ENCODE measurements at regions not wholly inside any gene's neighbourhood (a gene's known extent, or its start where the extent isn't known, plus 50 kb on each side); places are given as distances from the start of the nearest gene placed in this dataset.

DNA sequence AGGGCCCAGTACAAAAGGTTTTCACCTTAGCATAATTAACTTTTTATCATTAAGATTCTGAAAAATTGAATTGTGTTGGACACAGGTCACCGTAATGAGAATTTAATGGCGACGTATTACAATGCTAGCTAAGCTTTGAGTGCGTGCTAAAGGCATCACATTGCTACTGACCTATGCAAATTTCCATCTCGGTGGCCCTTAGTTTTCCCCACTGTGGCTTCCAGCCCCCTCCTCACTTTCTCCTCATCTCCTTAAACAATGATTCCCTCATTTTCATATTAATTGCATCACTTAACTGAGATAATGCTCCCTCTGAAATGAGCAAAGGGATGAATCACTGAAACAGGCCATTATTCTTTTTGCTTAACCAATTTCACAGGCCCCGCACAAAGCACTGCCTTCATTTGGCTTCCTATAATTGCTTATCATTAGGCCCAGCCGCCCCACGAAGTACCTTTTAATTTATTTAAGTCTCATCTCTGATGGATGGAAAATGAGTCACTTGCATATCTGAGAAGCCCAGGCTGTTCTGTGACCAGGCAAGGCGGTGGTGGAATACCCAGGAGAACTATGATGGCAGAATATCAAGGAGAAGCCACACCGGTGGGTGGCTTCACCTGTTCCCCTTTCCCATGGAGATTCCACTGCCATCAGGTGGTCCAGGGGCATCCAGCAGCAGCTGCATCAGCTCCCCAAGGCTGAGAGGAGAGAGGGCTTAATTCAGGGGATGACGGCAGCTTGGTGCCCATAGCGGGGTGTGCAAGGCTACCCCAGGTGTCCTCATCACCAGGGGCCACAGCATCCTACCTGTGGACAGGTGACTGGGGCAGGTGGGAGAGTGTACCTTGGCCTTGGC is 223.8 kb upstream of the BOD1L1 start:
- peak; percentile 15 for DNase-seq (ENCODE audit: low spot score)

DNA sequence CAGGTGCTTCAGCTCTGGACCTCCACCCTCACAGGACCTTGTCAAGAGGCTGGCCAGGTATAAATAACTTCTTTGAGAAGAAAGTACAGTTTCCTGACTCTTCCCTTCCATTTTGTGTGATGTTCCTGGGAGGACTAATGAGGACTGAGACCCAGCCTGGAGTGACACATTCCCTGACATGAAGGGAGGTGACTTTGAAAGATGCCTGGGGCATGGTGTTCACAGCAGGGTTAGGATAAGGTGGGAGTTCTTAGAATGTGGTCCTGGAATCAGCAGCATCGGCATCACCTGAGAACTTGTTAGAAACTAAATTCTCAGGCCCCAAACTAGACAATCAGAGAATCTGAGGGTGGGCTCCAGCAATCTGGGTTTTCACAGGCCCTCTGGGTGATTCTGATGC is 224.9 kb upstream of the BOD1L1 start:
- no peak for DNase-seq (ENCODE audit: low spot score)

DNA sequence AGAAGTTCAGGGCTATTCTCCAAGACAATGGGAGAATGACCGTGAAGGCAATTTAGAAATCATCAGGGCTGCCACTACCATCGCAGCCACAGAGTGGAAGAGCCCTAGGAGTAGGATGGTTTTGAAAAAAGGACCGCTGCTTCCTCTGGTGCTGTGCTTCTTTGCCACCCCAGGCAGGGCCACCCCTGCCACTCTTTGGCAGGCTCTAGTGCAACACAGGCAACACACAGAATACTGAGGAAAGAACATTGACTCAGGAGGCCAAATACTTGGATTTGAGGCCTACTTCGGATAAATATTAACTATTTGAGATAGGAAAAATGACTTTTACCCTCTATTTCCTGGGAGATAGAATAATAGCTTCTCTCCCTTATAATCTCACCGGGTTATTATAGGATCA is 228.9 kb upstream of the BOD1L1 start:
- no peak for DNase-seq (ENCODE audit: low spot score)

DNA sequence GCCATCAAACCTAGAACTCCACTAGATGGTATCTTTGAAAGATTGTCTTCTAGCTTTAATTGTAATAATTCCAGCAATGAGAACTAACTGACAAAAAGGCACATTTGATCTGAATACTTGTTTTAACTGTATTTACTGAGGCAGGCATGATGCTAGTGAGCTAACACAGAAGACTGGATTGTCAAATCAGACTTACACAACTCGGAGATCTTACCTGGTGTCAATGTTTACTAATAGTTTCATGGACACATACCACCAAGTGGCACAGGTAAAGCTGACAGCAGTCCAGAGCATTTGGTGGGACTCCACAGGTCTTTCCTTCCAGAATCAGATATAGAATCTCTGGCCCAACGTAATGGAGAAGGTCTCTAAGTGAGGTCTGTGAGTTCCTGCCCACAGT is 229.9 kb upstream of the BOD1L1 start:
- no peak for DNase-seq (ENCODE audit: low spot score)

DNA sequence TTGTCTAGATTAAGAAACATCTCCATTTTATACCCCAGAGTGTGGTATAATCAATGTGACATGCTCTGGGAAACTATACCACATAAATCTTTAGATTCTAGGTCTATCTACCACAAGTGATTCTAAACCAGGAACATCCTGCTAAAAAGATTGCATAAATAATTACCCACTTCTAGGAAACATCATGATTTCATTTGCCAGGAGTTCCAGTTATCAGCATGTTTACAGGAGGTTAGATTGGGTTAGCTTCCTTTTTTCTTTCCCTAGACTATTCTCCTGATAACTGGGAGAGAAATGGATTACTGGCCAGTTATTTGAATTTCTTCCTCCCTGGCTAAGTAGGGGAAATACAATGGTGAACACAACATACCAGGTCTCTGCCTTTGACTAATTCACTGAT is 230.3 kb upstream of the BOD1L1 start:
- no peak for DNase-seq (ENCODE audit: low spot score)

DNA sequence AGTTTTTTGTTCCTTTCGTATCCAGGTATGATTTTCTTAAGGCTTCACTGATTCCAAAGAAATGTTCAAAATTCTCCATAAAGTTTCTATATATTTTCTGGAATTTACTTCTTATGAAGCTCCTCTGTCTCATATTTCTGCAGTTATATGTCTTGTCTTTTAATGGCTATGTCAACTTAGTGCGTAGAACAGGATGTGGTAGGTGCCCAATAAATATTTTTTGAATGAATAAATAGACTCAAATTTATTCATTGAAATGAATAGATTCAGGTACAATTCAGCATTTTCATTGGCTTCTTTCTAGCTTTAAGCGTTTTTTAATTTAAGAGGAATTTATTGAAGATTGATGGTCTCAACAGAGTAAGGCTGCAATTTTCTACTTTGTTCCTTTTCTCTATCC is 231.9 kb upstream of the BOD1L1 start:
- DNase-seq (ENCODE audit: low spot score) = no peak

DNA sequence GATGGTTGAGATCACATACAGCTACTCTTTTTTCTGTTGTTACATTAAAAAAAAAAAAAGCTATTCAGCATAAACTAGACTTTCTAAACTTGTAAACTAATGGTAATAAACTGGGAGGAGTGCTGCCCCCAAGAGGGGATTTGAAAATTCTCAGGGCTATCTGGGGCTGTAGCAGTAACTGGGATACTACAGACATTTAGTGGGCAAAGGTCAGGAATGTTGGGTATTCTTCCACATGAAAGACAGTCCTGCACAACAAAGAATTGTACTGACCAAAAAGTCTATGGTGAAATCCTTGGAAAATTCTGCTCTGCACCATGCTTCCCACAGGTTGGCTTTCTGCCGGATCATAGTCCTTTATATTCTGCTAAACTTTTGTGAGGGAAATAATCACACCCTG is 232.6 kb upstream of the BOD1L1 start:
- DNase-seq (ENCODE audit: low spot score) = peak; percentile 9

DNA sequence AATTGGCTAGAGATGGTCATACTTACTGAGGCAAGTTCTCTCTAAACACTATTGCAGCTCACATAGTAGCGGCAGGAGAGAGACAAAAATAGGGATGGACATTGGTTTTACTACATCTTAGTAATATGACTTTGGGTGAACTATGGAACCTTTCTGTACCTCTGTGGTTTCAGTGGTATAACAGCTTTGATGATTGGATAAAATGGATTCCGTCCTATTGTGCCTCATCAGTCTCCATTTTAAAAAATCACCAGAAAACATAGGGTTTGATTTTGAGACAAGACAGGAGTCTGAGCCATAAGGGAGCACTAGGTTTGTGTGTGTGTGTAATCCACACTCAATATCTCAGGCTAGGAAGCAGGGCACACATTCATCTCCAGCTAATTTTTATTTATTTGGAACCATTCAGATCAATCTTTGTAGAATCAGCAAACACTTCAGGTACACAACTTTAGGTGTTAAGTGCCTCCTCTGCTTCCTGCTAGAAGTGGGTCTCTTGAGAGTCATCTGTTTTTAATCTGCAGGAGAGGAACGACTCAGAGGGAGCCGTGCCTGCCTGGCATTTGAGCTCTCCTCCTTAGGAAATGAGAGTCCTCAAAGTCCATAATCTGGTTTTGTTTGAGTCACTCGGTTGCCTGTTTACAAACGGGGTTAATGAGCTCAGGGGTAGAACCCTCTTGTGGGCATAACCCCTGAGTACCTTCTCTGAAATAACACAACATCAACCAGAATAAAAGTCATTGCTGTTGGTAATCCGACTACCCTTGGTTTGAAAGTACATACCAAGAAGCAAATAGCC is 238.5 kb upstream of the BOD1L1 start:
- no peak for DNase-seq (ENCODE audit: low spot score)

DNA sequence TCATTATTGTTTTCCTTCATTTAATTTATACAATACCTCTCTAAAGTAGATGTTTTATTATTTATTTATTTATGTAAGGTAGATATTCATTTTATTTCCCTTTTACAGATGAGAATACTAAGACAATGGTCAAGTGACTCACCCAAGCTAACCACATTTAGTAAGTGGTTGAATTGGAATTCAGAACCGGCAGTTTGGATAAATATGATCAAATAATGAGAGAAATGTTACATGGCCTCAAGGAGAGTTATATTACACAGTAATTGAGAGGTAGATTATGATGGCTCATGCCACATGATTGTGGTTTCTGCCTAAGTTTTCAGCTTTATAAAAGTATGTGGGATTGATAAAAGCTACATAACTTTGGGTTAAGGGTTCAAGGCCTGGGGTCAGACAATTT is 239.4 kb upstream of the BOD1L1 start:
- DNase-seq (ENCODE audit: low spot score) = no peak

DNA sequence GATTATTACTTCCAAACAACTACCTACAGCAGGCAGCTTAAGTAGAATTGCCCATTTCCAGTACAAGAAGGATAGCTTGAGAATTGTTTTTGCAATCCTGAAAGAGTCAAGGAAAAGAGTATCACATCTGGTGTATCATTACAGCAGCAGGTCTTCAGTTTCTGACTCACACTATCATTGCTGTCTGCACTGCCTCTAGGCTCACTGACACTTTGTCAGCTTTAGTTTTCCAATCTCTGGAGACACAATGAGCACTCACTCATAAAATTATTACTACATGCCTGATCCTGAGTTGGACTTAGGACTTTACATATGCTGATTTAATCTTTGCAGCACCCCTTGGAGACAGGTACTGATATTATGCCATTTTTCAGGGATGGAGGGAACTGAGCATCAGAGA is 244.6 kb upstream of the BOD1L1 start:
- DNase-seq (ENCODE audit: low spot score) = no peak

DNA sequence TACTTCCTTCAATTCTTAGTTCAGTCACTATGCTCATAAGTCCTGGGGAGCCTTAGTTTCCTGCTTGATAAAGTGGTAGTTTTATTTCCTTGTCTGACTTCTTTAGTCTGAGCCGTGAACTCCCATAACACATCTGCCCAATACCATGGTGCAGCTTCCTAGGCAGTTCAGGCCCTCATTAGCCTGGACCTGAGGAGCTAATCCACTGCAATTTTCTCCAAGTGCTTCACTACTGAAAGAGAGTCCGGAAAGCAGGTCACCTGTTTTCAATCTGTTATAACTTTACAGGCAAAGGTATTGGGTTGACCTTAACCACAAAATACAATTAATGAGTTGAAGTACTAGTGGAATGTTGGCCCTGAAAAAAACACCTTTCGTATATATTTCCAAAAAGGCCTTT is 245.4 kb upstream of the BOD1L1 start:
- DNase-seq (ENCODE audit: low spot score) = no peak

DNA sequence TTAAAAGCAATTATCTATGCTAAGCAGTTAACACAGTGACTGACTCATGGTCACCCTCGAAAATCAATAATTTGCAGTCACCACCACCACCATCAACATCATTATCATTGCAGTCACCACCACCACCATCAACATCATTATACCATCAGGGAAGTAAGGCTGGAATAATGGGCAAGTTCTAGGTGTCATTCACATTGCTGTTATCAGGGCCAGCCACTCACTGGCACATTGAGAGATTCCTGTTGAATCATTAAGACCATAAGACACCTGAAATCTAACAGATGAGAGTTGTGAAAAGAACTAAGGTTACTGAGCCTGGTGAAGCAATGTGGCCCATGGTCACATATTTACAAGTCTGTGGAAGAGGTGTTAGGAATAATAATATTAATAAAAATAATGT is 247.7 kb upstream of the BOD1L1 start:
- DNase-seq (ENCODE audit: low spot score) = no peak

DNA sequence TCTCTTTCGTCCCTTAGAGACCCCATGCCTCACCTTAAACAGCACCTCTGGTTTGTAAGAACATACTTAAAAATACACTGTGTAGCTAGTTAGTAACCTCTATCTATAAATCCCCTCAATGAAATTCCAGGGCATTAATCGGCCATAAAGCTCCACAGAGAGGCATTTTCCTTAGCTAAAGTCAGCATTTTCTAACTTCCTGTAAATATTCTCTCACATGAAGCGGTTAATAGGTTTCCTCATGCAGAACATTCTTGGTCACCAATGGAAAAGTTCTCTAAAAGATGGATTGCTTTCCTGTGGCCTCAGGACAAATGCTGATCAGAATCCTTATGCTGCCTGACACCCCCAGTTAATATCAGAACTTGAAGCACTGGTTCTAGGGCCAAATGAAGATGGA is 248.6 kb upstream of the BOD1L1 start:
- no peak for DNase-seq (ENCODE audit: low spot score)

DNA sequence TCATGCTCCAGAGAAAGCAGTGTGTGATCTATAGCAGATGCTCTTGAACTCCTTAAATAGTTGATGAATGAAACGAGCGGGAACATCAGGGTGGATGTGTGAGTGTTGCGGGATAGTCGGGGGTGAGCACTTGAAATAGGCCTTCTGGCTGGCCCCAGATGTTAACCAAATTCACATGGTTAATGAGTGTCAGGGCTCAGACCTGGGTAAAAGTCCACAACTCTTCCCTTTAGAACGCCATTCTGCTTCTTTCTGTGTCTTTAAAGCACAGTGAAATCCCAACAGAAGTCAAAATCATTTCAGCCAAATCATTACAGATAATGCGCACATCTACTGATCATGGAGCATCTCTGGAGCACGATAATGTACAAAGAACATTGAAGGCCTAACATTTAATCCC is 249.4 kb upstream of the BOD1L1 start:
- DNase-seq (ENCODE audit: low spot score) = no peak

DNA sequence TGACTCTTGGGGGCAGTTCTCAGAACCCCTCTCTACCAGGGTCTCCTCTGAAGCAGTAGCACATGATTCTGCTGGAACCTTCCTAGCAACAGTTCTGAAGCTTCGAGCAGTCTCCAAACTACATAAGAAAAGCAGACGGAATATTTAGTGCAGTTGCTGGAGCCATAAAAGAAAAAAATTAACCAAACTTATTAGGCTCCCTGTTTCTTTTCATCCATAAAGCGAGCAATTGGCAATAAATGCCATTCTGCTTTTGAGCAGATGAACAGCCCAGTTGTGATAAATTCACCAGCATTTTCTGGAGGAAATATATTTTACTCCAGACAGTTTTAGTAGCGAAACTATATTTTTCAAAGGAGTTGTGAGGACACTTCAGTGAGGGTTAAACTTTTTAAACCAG is 250.1 kb upstream of the BOD1L1 start:
- no peak for DNase-seq (ENCODE audit: low spot score)

DNA sequence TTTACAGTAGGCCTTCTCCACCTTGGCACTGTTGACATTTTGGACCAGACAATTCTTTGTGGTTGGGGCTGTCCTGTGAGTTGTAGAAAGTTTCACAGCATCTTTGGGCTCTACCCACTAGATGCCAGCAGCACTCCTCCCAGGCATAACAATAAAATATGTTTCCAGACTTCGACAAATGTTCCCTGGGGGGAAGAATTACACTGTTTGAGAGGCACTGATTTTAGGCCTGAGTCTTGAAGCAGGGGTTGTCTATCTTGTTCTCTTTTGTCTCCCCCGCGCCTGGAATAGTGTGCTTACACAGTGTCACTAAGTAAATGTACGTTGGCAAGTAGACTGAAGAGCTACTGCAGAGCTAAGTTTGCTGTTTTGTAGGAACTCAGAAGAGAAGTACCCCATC is 254.4 kb upstream of the BOD1L1 start:
- DNase-seq (ENCODE audit: low spot score) = no peak

DNA sequence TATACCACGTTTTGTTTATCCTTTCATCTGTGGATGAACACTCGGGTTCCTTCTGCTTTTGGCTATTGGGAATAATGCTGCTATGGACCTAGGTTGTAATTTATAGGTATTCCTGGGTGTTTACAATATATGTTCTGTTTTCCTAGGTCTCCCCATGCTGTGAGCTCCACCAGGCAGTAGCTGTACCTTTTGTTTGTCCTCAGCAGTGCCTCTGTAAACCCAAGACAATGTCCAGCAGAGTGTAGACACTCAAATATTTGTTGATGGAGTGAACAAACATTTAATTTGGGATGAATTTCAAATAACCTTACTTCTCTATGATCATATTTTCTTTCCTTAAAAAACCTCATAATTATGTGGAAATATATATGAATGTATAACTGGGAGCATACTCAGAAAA is 259.5 kb upstream of the BOD1L1 start:
- DNase-seq (ENCODE audit: low spot score) = no peak

DNA sequence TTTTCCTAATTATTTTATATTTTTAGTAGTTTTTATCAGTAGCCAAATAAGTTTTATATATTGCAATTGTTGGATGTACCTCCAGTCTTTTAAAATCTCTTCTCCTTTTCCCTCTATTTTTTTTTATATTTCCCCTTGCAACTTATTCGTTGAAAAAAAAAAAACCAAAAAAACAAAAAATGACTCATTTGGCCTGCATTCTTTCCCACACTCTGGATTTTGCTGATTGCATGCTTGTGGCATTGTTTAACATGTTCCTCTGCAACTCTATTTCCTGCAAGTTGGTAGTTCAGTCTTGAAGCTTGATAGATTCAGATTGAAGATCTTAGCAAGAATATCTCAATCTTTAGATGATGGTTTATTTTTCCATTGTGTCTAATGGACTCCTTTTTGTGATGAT is 260.6 kb upstream of the BOD1L1 start:
- no peak for DNase-seq (ENCODE audit: low spot score)

DNA sequence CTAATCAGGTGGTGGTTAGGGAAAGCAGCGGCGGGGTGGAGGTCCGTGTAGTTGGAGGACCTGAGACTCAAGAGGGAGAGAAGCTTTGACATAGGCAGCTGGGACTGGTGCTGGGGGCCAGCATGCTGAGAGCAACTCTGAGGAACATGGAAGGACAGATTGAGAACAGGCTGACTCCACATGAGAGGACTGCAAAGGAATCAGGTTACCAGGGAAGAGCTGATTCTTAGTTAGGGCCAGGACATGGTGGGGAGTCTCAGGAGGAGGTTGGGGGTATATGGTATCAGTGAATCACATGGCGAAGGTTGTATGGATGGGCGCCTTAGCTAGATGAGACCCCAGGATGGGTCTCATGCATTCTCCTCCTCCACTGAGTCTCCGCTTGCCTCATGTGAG is 264.0 kb upstream of the BOD1L1 start:
- no peak for DNase-seq (ENCODE audit: low spot score)

DNA sequence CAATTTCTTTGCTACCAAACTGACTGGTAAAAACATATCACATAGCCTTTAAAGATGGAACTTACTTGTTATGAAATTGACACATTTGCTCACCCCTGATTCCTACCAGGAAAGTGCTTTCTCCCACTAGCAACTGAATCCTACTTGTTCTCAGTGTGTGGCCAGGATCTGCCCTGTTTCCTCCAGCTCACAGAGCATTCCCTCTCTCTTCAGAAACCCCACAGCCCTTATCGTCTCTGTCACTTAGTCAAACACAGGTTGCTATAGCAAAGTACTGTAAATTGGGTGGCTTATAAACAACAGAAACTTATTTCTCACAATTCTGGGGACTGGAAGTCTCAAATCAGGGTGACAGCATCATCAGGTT is 265.2 kb upstream of the BOD1L1 start:
- no peak for DNase-seq (ENCODE audit: low spot score)

DNA sequence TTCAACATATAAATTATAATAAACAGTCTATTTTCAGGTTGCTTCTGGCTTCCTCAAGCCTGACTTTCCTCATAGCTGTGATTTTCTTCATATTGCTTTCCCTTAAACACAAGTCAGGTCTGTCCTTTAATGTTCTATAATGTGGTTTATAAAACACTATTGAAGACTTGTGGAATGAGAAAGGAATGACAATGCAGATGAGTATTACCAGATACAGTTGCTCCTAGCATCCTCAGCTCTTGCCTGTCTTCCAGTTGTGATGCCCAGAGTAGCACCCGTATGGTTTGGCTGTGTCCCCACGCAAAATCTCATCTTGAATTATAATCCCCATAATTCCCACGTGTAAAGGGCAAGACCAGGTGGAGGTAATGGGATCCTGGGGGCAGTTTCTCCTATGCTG is 265.7 kb upstream of the BOD1L1 start:
- no peak for DNase-seq (ENCODE audit: low spot score)

DNA sequence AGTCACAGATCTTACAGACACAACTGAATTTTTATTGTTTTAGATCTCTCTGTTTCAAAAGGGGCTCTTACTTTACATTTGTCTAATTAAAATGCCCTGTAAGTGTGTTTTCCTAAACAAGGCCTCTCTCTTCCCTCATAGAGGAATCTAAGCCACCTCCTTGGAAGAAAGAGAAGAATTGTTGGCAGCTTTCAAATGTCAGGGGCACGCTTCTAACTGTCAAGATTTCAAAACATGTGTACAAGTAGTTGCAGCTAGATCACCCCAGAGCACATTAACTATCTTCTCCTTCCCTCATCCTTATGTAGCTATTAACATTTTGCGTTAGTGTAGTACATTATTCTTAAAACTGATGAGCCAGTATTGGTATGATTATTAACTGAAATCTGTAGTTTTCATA is 266.5 kb upstream of the BOD1L1 start:
- no peak for DNase-seq (ENCODE audit: low spot score)

DNA sequence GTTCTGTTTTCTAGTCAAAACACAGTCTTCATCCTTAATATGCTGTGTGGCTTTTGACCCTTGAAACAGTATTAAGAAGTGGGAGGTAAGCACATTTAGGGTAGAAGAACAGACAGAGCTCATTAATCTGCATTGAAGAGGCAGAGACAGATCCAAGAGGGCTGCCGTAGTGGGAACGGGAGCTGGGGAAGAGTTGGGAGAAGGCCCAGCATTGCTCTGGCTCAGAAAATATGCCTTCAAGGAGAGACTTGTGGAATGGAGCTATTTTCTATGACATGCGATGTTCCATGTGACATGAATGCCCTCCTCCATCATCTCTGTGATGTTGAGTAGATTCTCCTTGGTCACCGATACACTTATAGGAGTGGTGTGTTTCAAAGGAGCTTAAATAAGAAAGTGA is 273.3 kb upstream of the BOD1L1 start:
- no peak for DNase-seq (ENCODE audit: low spot score)

DNA sequence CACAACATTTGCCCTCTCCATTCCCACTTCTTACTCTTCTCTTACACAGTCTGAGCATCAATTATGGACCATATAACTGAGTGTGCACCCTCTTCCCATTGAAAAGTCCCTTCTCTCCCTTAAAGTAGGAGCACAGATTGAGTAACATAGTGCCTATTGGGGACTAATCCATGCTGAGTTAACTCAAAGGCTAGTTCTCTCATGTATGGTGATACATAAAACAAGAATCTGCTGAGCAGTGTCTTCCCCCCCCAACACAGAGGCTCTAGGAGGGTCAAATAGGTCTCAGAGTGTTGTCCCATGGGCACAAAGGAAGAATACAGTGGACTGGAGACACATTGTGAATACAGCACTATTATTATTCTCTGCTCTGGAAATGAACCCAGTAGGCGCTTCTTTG is 274.6 kb upstream of the BOD1L1 start:
- DNase-seq (ENCODE audit: low spot score) = no peak
